A549 (cell line): ENCODE measurements at regions not wholly inside any gene's neighbourhood (a gene's known extent, or its start where the extent isn't known, plus 50 kb on each side); places are given as distances from the start of the nearest gene placed in this dataset.

Source experiments
- ATAC-seq, 2 experiments: fragments of 200-7000 bp in 1 of 2; fragments of >200 bp in 1 of 2; cut with Nextera tagmentation in 1 of 2; cut with Tn5 transposase in 1 of 2; 3 replicates each; pipeline versions ENCODE4 v1.8.0 to v1.9.1; 2018 to 2020; ENCODE audit warnings: mild to moderate bottlenecking in 1 of 2, moderate library complexity in 1 of 2
- CTCF ChIA-PET: fragments of 300-600 bp; sonication (Branson Sonifier 250); formaldehyde crosslinking; extraction: SDS; loops from one replicate; lab custom pipeline; 2021; ENCODE audit warnings: antibody characterized with exemption, inconsistent platforms; lab: Yijun Ruan, JAX
- POLR2A ChIA-PET: fragments of 350-600 bp; formaldehyde crosslinking; extraction: SDS; loops from one replicate; lab custom pipeline; 2021; ENCODE audit warnings: antibody characterized with exemption, inconsistent platforms; lab: Yijun Ruan, JAX
- DNase-seq, 2 experiments: peaks; one replicate each; pipeline versions ENCODE4 v3.0.0 to v3.0.0-alpha.2; 2011 to 2016; ENCODE audit warnings: low read depth in 1 of 2, low spot score in 1 of 2
- FAIRE-seq: peaks from 2 replicates; lab custom pipeline; 2011; peaks lifted over from hg19 to GRCh38; lab: Jason Lieb, UNC
- H3K27ac ChIP-seq, 2 experiments: fragments of >200 bp; sonication (Bioruptor Twin); formaldehyde crosslinking; 3 replicates each; pipeline ENCODE4 v1.5.1; 2016 to 2017
- H3K4me1 ChIP-seq: fragments of >200 bp; sonication (Bioruptor Twin); formaldehyde crosslinking; 3 replicates; pipeline ENCODE4 v1.6.1; 2016
- H3K4me2 ChIP-seq: fragments of >200 bp; sonication (Bioruptor Twin); formaldehyde crosslinking; 3 replicates; pipeline ENCODE4 v1.6.1; 2016
- H3K4me3 ChIP-seq: fragments of >200 bp; sonication (Bioruptor Twin); formaldehyde crosslinking; 3 replicates; pipeline ENCODE4 v1.5.1; 2016
- H3K9me3 ChIP-seq: fragments of >200 bp; sonication (Bioruptor Twin); formaldehyde crosslinking; 3 replicates; pipeline ENCODE4 v1.6.1; 2016
- CBX8 ChIP-seq: fragments of 200-600 bp; sonication (generic); IDR thresholded peaks from 2 replicates; pipeline ENCODE4 v1.6.1; 2016
- CHD2 ChIP-seq: fragments of 150-350 bp; IDR thresholded peaks from 2 replicates; pipeline ENCODE4 v1.6.1; 2014; ENCODE audit warnings: low read length; ENCODE audit not compliant: partially characterized antibody
- ELK1 ChIP-seq: fragments of 150-350 bp; IDR thresholded peaks from 2 replicates; pipeline ENCODE4 v1.6.1; 2014; ENCODE audit warnings: low read depth, mild to moderate bottlenecking, low read length
- ESRRA ChIP-seq: fragments of 150-350 bp; IDR thresholded peaks from 2 replicates; pipeline ENCODE4 v1.6.1; 2014; ENCODE audit warnings: mild to moderate bottlenecking, low read length, borderline replicate concordance
- GATA3 ChIP-seq: IDR thresholded peaks from 2 replicates; pipeline ENCODE4 v1.6.1; 2012; ENCODE audit warnings: borderline replicate concordance
- HEYL ChIP-seq: fragments of 250-450 bp; sonication (Bioruptor Pico); IDR thresholded peaks from 2 replicates; pipeline ENCODE4 v1.8.0; 2021; ENCODE audit warnings: mild to moderate bottlenecking, moderate library complexity
- HOXB5 ChIP-seq: fragments of 250-450 bp; sonication (Bioruptor Pico); IDR thresholded peaks from 2 replicates; pipeline ENCODE4 v1.5.0; 2020; ENCODE audit warnings: mild to moderate bottlenecking, moderate library complexity
- JUNB ChIP-seq: fragments of >200 bp; sonication (Bioruptor Twin); formaldehyde crosslinking; IDR thresholded peaks from 2 replicates; pipeline ENCODE4 v1.6.1; 2016
- KDM1A ChIP-seq: fragments of 200-600 bp; sonication (generic); IDR thresholded peaks from 2 replicates; pipeline ENCODE4 v1.6.1; 2016; ENCODE audit warnings: low read depth, mild to moderate bottlenecking
- KDM5A ChIP-seq: fragments of 200-600 bp; sonication (generic); IDR thresholded peaks from 2 replicates; pipeline ENCODE4 v1.6.1; 2016; ENCODE audit warnings: antibody characterized with exemption, mild to moderate bottlenecking
- MAZ ChIP-seq: fragments of 150-350 bp; IDR thresholded peaks from 2 replicates; pipeline ENCODE4 v1.6.1; 2014; ENCODE audit warnings: antibody characterized with exemption, low read depth, low read length, borderline replicate concordance
- MYC ChIP-seq: IDR thresholded peaks from 2 replicates; pipeline ENCODE4 v1.6.1; 2012; ENCODE audit warnings: mild to moderate bottlenecking, inconsistent platforms, low read length, improper control_type of control experiment, borderline replicate concordance
- POLR2A ChIP-seq: IDR thresholded peaks from 2 replicates; pipeline ENCODE4 v1.6.1; 2012; ENCODE audit warnings: mild to moderate bottlenecking, low read length
- POLR2AphosphoS2 ChIP-seq: conservative IDR thresholded peaks from 2 replicates; pipeline ENCODE4 v1.6.1; 2012; ENCODE audit warnings: low read length, improper control_type of control experiment, inconsistent platforms
- RARB ChIP-seq: fragments of 250-450 bp; sonication (Bioruptor Pico); IDR thresholded peaks from 2 replicates; pipeline ENCODE4 v1.8.0; 2021; ENCODE audit warnings: mild to moderate bottlenecking, moderate library complexity
- REST ChIP-seq: fragments of 200-600 bp; sonication (generic); IDR thresholded peaks from 2 replicates; pipeline ENCODE4 v1.6.1; 2016; ENCODE audit warnings: antibody characterized with exemption, mild to moderate bottlenecking, moderate library complexity
- TFCP2L1 ChIP-seq: fragments of 250-450 bp; sonication (Bioruptor Pico); IDR thresholded peaks from 2 replicates; pipeline ENCODE4 v1.5.0; 2021; ENCODE audit warnings: mild to moderate bottlenecking
- ZC3H11A ChIP-seq: fragments of 450-650 bp; IDR thresholded peaks from 2 replicates; pipeline ENCODE4 v1.6.1; 2014; ENCODE audit warnings: antibody characterized with exemption, mild to moderate bottlenecking
- WGBS: methylation state at CpG from one replicate; pipeline ENCODE4 v1.1.6; 2017; ENCODE audit errors: missing lambda C conversion rate; 5-methylcytosine and 5-hydroxymethylcytosine counted together
- TF ChIP-seq, protein P1 (sequence below): fragments of >200 bp; sonication (Bioruptor Twin); formaldehyde crosslinking; IDR thresholded peaks from 3 replicates; pipeline ENCODE4 v1.5.1; 2016

- POLR2A ChIA-PET, result no interaction called here
- TF ChIP-seq CBX8 (no peak), POLR2AphosphoS2 (no peak)
- Histone ChIP-seq H3K4me3 (no peak overlapping the region), H3K4me1 (no peaks in the 10 kb centered on the region), H3K4me2 (no peak overlapping the region), H3K9me3 (peaks cover 29% of the 10 kb centered on the region), H3K27ac (no peak overlapping the region)
- no peak for FAIRE-seq
- ATAC-seq, result no peak
- WGBS, result 46% methylated on average over 7 of the region's 7 CpGs
- CTCF ChIA-PET, result interaction anchor here (0.6 to 3.8 kb wide), 3 partner anchors 14 to 1543 kb away, joined by 3 to 13 read pairs (median 4); no protein-coding TSS in a partner anchor
- no peak for DNase-seq
These were observed 68.4 kb upstream of the SEPTIN5 start for GRCh38 chr22:19645905-19646304.

- no peak overlapping the region for H3K4me2 ChIP-seq
- H3K4me1 ChIP-seq, result no peaks in the 10 kb centered on the region
- no peak for TF ChIP-seq ESRRA
- no peak for TF ChIP-seq JUNB
- TF ChIP-seq KDM1A, result no peak
- TF ChIP-seq ZC3H11A, result no peak
- no peak for TF ChIP-seq KDM5A
- TF ChIP-seq, protein P1, sequence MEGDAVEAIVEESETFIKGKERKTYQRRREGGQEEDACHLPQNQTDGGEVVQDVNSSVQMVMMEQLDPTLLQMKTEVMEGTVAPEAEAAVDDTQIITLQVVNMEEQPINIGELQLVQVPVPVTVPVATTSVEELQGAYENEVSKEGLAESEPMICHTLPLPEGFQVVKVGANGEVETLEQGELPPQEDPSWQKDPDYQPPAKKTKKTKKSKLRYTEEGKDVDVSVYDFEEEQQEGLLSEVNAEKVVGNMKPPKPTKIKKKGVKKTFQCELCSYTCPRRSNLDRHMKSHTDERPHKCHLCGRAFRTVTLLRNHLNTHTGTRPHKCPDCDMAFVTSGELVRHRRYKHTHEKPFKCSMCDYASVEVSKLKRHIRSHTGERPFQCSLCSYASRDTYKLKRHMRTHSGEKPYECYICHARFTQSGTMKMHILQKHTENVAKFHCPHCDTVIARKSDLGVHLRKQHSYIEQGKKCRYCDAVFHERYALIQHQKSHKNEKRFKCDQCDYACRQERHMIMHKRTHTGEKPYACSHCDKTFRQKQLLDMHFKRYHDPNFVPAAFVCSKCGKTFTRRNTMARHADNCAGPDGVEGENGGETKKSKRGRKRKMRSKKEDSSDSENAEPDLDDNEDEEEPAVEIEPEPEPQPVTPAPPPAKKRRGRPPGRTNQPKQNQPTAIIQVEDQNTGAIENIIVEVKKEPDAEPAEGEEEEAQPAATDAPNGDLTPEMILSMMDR, result no peak
- TF ChIP-seq GATA3, result no peak
- TF ChIP-seq MYC, result no peak
- no peak for TF ChIP-seq RARB (CRISPR knock-in tag)
- TF ChIP-seq TFCP2L1 (CRISPR knock-in tag), result no peak
- TF ChIP-seq CHD2, result no peak
- TF ChIP-seq REST, result no peak
- TF ChIP-seq POLR2A, result no peak
- TF ChIP-seq ELK1, result no peak
- no peak for TF ChIP-seq CBX8
- no peak for TF ChIP-seq MAZ
- no peak for TF ChIP-seq HOXB5
- TF ChIP-seq HEYL (CRISPR knock-in tag), result no peak
- WGBS, result 20% methylated on average over 3 of the region's 3 CpGs
- no peak for ATAC-seq
- H3K9me3 ChIP-seq, result peaks cover 29% of the 10 kb centered on the region
- CTCF ChIA-PET, result interaction anchor here (0.8 to 3.8 kb wide), 5 partner anchors 14 to 70 kb away, joined by 3 to 13 read pairs (median 4); no protein-coding TSS in a partner anchor
- no peak for DNase-seq
- FAIRE-seq, result no peak
- no peak overlapping the region for H3K4me3 ChIP-seq
- no peak overlapping the region for H3K27ac ChIP-seq
- POLR2A ChIA-PET, result no interaction called here
These were observed 67.9 kb upstream of the SEPTIN5 start for GRCh38 chr22:19646383-19646782.
